Loucy (cell line): ENCODE measurements at regions not wholly inside any gene's neighbourhood (a gene's known extent, or its start where the extent isn't known, plus 50 kb on each side); places are given as distances from the start of the nearest gene placed in this dataset.

ENCODE experiments used
- H2AFZ ChIP-seq: fragments of 200-600 bp; sonication (generic); 2 replicates; pipeline ENCODE4 v1.6.0; 2016; ENCODE audit warnings: antibody characterized with exemption, mild to moderate bottlenecking, low read length, moderate library complexity
- H3F3A ChIP-seq: fragments of 200-600 bp; 2 replicates; pipeline ENCODE4 v1.6.0; 2016; ENCODE audit warnings: antibody characterized with exemption, low read depth, mild to moderate bottlenecking
- H3K27me3 ChIP-seq: fragments of 200-600 bp; sonication (generic); 2 replicates; pipeline ENCODE4 v1.6.1; 2014; ENCODE audit warnings: low read length, mild to moderate bottlenecking; ENCODE audit not compliant: insufficient read depth, poor library complexity, severe bottlenecking
- H3K36me3 ChIP-seq: fragments of 200-600 bp; sonication (generic); 2 replicates; pipeline ENCODE4 v1.6.1; 2016; ENCODE audit warnings: low read length; ENCODE audit not compliant: insufficient read depth
- H3K4me1 ChIP-seq: fragments of 200-600 bp; sonication (generic); 2 replicates; pipeline ENCODE4 v1.5.1; 2014; ENCODE audit warnings: low read length, mild to moderate bottlenecking; ENCODE audit not compliant: insufficient read depth, poor library complexity, severe bottlenecking
- H3K4me2 ChIP-seq: fragments of 200-600 bp; sonication (generic); 2 replicates; pipeline ENCODE4 v1.6.0; 2014; ENCODE audit warnings: antibody characterized with exemption, low read length, low read depth, mild to moderate bottlenecking; ENCODE audit not compliant: poor library complexity, severe bottlenecking
- H3K4me3 ChIP-seq: fragments of 200-600 bp; sonication (generic); 2 replicates; pipeline ENCODE4 v1.5.1; 2014; ENCODE audit warnings: low read length, mild to moderate bottlenecking, mixed read lengths; ENCODE audit not compliant: poor library complexity, severe bottlenecking
- H3K79me2 ChIP-seq: fragments of 200-600 bp; sonication (generic); 2 replicates; pipeline ENCODE4 v1.6.1; 2014; ENCODE audit warnings: low read length; ENCODE audit not compliant: insufficient read depth
- H3K9ac ChIP-seq: fragments of 200-600 bp; sonication (generic); 2 replicates; pipeline ENCODE4 v1.6.0; 2014; ENCODE audit warnings: mild to moderate bottlenecking, low read depth, low read length, moderate library complexity; ENCODE audit not compliant: poor library complexity, severe bottlenecking
- H3K9me2 ChIP-seq: fragments of 200-600 bp; sonication (generic); replicated peaks from 2 replicates; pipeline ENCODE4 v1.6.1; 2016; ENCODE audit warnings: low read depth, low read length, mixed read lengths
- H3K9me3 ChIP-seq: fragments of 200-600 bp; sonication (generic); 2 replicates; pipeline ENCODE4 v1.6.1; 2014; ENCODE audit warnings: mild to moderate bottlenecking, antibody characterized with exemption, low read length, low read depth; ENCODE audit not compliant: insufficient read depth
- H4K20me1 ChIP-seq: fragments of 200-600 bp; sonication (generic); 2 replicates; pipeline ENCODE4 v1.6.0; 2014; ENCODE audit warnings: antibody characterized with exemption, low read length, mild to moderate bottlenecking; ENCODE audit not compliant: insufficient read depth, poor library complexity, severe bottlenecking
- CTCF ChIP-seq: fragments of 200-600 bp; sonication (generic); conservative IDR thresholded peaks from 2 replicates; pipeline ENCODE4 v1.5.1; 2014; ENCODE audit warnings: mild to moderate bottlenecking, antibody characterized with exemption, low read length
- EZH2phosphoT487 ChIP-seq: fragments of 200-600 bp; IDR thresholded peaks from 2 replicates; pipeline ENCODE4 v1.6.1; 2018; ENCODE audit warnings: antibody characterized with exemption, mild to moderate bottlenecking, moderate library complexity, borderline replicate concordance

GRCh38 chr20:4490606-4491280 lies 195.5 kb upstream of the PRNP start:
- Histone ChIP-seq H3K9me2 (no peaks in the 10 kb centered on the region), H3K27me3 (no peaks in the 10 kb centered on the region), H3K4me2 (no peak overlapping the region), H3K79me2 (no peaks in the 10 kb centered on the region), H3K4me1 (no peaks in the 10 kb centered on the region), H4K20me1 (no peaks in the 10 kb centered on the region), H3K9ac (no peak overlapping the region), H2AFZ (no peak overlapping the region), H3F3A (no peaks in the 10 kb centered on the region), H3K9me3 (no peaks in the 10 kb centered on the region), H3K4me3 (no peak overlapping the region), H3K36me3 (no peaks in the 10 kb centered on the region)
- TF ChIP-seq EZH2phosphoT487 (no peak), CTCF (no peak)

DNA sequence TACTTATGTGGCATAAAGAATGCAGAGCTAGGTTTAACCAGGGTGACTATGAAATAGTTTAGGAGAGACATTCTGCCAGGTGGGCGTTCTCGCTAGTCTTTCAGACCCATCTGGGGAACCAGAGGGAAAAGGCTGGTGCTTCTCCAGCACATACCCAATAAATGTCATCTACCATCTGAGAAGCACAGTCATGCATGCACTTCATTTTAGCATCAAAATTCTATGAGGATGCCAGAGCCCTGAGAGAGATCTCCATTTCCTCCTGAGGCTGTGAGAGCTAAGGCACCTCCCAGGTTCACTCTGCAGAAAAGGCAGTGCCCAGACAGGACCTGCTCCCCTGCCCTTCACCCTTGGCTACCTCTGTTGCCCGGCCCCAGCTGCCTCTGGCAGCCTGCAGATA lies 196.2 kb upstream of the PRNP start:
- Histone ChIP-seq H3K4me2 (no peak overlapping the region), H3K9ac (no peak overlapping the region), H4K20me1 (no peaks in the 10 kb centered on the region), H3K4me1 (no peaks in the 10 kb centered on the region), H2AFZ (no peak overlapping the region), H3K9me2 (no peaks in the 10 kb centered on the region), H3K79me2 (no peaks in the 10 kb centered on the region), H3K27me3 (no peaks in the 10 kb centered on the region), H3F3A (no peaks in the 10 kb centered on the region), H3K9me3 (no peaks in the 10 kb centered on the region), H3K36me3 (no peaks in the 10 kb centered on the region), H3K4me3 (no peak overlapping the region)
- TF ChIP-seq CTCF (no peak), EZH2phosphoT487 (no peak)

DNA sequence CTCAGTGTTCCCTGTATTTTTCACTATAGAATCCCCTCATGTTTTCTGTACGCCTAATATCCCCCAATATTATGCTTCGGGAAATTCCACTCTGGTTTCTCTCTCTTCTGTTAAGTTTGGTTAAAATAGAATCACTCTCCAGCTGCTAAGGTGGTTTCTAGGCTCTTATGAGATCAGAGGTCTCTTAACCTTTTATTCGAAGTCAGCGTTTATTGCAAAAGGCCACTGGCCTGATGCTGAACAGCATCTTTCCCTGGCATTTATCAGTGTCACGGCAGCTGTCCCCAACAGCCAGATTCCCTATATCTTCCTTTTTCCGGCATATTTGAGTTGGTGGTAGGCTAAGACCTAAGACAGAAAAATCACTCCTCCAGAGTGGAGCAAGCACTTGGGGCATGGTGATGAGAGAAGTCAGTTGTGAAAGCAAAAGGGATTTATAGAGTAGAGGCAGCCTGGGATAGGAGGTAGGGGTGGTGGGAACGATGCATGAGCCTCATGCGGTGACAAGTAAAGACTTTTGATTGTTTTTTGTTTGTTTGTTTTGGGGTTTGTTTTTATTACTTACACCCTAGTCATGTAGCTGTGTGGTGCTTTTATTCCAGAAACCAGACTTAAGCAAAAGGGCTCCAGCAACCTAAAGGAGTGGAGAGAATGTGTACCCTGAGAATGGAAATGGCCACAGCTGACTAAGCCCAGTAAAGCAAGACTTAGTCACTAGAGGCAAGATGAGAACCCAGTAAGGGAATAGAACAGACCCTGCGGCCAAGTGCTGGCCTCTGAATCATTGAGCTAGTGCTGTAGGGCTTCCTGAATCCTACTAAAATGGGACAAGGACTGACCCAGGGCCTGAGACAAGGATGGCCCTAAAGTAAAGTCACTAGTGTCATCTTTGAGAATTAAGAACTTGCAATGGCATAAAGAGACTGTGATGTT lies 197.6 kb upstream of the PRNP start:
- TF ChIP-seq EZH2phosphoT487 (no peak), CTCF (no peak)
- H3K79me2 ChIP-seq: no peaks in the 10 kb centered on the region

More for the DNA sequence above, 197.6 kb upstream of the PRNP start:
- Histone ChIP-seq H3K4me1 (peaks cover 3% of the 10 kb centered on the region), H3K4me3 (no peak overlapping the region), H3F3A (no peaks in the 10 kb centered on the region), H3K27me3 (no peaks in the 10 kb centered on the region), H4K20me1 (no peaks in the 10 kb centered on the region), H3K36me3 (no peaks in the 10 kb centered on the region), H3K9ac (no peak overlapping the region), H3K9me2 (no peaks in the 10 kb centered on the region), H2AFZ (no peak overlapping the region), H3K4me2 (no peak overlapping the region), H3K9me3 (no peaks in the 10 kb centered on the region)
